Right kidney (tissue), 1 donor: ENCODE measurements at regions not wholly inside any gene's neighbourhood (a gene's known extent, or its start where the extent isn't known, plus 50 kb on each side); places are given as distances from the start of the nearest gene placed in this dataset.
A peak's percentile ranks its signal among the peaks of the same experiment; 100 is the strongest.
"Not testable (repeated sequence)": the region's sequence is repeated elsewhere in the genome, so short reads cannot be mapped to it uniquely, and the experiment has no call there.

Experiments
- DNase-seq: peaks from one replicate; pipeline ENCODE4 v3.0.0-alpha.2; 2016

DNA sequence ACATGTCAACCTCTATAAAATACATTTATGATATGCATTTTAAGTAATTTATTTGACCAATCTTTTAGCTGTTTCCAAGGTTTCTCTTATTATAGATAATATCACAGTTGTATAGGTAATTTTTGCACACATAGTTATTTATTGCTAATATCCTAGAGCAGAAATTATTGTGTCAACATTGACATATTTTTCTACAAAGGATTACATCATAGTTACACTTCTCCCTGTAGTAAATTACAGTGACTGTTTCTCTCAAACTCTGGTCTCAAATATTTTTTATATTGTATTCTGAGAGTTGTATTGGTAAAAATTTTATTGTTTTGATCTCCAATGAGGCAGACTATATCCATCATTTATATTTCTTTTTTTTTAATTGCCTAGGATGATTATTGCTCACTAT is 714.4 kb upstream of the CDH6 start:
- no peak for DNase-seq

DNA sequence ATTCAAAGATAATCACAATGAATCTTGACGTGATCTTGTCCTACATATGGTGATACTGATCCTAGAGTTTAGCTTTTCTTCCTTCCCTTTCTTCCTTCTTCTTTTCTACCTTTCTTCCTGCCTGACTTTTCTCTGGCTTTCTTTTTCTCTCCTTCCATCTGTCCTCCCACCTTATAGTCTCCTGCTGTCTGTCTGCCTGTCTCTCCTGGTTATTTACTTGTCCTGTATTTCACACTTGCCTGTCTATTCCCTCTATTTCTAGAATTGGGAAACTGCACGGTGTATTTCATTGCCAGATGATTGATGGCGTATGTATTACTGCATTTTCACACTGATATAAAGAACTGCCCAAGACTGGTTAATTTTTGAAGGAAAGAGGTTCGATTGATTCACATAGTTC is 718.1 kb upstream of the CDH6 start:
- no peak for DNase-seq

DNA sequence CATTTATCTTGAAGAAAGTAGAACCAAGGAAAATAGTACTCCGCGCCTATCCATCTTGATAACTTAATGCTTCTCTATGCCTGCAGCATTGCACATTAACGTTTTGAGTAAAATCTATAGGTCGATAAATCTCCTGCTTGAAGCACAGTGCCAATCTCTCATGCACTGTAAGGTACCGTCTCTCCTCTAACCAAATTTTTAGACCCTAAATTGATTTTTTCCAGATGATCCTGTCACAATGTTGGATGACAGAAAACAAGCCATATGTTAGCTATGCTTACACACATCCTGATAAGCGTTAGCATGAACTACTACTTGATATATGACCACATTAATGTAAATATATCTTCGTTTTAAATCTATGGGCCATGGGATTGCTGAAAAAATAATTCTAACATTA is 723.8 kb upstream of the CDH6 start:
- DNase-seq = no peak

DNA sequence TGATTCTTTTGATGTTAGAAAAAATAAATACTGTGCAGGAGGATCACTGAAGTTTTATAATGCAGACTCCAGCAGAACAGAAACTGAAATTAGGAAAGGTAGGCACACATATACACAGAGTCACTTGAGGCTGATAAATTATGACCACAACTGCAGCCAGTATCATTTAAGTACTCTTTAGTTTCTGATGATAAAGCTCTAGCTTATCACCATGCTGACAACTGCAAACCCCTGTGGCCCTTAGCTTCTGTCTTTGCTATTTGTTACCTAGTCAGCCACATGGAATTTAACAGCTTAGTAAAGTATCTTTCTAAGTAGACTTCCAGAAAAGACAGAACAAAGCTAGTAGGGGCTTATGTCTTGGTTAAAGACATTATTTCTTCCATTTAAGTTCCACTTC is 734.8 kb upstream of the CDH6 start:
- DNase-seq = no peak

DNA sequence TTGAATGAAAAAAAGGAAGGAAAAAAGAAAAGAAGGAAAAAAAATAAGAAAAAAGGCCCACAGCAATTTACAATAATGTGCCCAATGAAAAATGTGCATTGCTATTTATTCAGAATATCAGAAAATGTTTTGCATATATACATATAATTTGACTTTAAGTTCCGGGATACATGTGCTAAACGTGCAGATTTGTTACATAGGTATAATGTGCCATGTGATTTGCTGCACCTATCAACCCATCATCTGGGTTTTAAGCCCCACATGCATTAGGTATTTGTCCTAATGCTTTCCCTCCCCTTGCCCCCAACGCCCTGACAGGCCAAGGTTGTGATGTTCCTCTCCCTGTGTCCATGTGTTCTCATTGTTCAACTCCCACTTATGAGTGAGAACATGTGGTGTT is 738.0 kb upstream of the CDH6 start:
- not testable (repeated sequence) for DNase-seq

DNA sequence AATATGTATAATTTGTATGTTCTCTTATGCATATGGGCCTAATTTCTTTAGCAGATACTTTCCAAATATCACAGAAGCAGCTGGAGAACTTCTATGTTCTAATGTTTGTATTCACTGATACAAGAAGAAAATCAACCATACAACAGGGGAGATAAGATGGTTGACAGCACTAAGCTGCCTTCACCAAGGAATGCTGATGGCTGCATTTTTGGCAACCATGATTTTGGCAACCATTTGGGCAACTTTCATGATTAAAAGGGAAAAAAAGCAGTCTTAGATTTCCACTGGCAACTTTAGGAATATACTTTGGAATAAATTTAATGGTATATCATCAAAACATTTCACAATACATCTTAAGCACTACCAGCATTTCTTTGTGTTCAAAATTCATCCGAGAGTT is 740.3 kb upstream of the CDH6 start:
- no peak for DNase-seq

DNA sequence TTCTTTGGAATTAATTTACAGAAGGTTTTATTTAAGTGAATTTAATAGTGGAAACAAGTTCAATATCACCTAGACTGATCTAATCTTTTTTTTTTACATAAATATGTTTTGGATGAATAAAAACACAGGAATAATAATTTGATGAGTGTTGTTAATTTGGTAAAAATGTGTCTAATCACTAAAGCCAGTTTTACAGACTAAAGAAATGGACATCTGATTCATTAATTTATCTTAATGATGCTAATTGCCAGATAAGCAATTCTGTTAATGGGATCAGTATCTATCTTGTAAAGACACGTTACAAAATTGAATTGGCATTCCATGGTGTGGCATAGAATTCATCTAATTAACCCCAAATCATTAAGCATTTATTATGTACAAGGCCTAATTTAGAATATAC is 743.3 kb upstream of the CDH6 start:
- DNase-seq = no peak

DNA sequence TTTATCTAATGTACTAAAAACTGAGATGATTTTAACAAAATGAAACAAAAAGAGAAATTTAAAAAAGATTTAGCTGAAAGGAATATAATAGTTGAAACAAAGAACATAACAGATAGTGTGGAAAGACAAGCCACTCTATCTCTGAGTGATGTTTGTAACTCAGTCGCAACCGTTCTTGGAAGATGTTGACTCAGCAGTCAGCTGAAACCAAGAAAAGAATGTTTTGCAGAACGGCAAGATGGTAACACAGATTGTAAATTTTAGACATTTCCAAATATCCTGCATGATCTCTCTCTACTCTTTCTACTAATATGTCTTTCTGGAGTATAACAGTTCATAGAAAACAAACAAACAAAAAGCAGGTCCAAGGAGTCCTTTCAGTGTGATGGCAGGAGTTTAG is 746.1 kb upstream of the CDH6 start:
- DNase-seq = no peak

DNA sequence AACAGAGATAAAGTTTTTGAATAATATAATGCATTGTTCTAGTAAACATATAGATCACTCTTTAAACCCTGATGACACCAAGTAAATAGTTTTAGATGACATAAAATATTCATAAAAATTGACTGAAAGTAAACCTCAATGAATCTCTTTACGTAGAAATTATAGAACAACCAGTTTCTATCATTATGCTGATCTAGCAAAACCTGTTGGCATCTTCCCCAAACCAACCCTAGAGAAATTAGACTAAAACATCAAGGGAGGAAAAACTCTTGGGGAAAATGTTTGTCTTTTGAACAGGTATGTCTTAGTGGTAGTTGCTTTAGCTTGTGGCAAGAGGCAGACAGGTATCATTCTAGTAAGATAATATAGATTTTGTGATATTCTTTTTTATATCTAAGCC is 747.0 kb upstream of the CDH6 start:
- DNase-seq = no peak

DNA sequence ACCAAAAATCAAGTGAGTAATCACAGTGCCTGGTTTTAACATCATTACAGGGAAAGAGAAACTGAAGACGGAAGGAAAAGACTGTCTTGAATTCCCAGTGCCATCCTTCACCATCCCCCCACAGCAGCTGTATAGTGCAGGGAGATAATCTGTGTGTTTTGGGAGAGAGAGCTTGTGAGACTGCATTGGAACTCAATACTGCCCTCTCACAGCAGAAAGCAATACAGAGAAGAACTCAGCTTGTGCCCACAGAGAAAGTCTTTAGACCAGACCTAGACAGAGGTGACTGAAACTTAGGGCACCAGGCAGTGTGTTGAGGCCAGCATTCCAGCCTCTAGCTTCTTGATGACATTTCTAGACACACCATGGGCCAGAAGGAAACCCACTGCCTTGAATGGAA is 754.7 kb upstream of the CDH6 start:
- no peak for DNase-seq

DNA sequence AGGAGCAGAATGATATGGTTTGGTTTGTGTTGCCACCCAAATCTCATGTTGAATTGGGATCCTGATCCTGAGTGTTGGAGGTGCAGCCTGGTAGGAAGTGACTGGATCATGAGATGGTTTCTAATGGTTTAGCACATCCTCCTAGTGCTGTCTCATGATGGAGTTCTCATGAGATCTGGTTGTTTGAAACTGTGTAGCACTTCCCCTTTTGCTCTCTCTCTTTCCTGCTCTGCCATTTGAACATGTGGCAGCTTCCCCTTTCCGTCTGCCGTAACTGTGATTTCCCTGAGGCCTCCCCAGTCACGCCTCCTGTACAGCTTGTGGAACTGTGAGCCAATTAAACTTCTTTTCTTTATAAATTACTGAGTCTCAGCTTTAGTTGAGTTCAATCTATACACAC is 756.8 kb upstream of the CDH6 start:
- DNase-seq = no peak

DNA sequence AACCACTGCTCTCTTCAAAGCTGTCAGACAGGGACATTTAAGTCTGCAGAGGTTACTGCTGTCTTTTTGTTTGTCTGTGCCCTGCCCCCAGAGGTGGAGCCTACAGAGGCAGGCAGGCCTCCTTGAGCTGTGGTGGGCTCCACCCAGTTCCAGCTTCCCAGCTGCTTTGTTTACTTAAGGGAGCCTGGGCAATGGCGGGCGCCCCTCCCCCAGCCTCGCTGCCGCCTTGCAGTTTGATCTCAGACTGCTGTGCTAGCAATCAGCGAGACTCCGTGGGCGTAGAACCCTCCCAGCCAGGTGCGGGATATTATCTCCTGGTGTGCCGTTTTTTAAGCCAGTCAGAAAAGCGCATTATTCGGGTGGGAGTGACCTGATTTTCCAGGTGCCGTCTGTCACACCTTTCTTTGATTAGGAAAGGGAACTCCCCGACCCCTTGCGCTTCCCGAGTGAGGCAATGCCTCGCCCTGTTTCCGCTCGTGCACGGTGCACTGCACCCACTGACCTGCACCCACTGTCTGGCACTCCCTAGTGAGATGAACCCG is 764.5 kb upstream of the CDH6 start:
- not testable (repeated sequence) for DNase-seq

DNA sequence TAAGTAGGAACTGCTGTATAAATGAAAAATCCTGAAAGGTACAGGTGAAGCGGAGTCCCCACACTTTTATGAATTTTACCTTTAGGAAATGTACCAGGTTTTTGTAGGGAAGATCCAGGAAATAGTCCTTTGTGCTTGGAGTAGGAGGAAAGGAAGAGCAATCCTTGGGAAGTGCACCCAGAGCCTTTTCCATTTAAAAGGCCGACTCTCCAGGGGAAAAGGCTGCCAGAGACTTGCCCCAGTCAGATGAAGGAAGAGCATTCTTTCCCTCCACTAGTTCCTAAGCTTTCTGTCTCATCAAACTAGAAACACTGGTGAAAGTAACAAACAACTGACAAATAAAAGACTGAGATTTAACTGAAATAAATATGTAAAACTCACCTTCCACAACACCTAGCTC is 779.4 kb upstream of the CDH6 start:
- DNase-seq = no peak

DNA sequence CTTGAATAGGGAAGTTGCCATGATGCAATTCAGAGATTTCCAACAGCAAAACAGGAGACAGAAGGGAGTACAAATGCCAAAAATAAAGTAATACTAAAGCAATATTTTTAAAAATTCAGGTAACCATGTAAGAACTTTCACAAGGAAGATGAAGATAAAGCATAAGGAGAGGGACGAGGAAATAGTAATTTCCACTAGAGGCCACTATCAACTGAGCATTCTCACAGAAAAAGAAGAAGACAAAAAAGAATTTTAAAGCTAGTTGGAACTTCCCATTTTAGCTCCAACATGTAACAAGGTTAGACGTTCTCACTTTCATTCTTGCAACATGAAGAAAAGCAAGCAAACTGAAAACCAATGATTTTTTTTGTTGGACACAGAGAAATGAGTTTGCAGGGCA is 779.9 kb upstream of the CDH6 start:
- no peak for DNase-seq

DNA sequence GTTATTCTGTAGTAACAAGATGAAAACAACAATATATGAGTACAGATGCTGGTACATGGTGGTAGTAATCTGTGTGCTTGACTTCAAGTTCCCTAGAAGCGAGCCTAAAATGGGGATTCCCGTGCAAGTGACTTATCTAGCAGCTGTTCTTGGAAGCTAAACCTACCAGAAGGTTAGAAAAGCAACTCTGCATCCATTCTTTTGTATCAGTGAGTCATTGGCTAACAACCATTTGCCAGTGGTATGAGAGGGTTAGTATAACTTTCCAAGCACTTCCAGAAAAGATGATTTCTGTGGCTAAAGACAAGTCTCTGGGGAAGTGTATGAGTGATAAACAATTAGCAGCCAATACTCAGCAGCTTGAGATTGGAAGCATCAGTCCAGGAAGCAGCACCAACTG is 787.7 kb upstream of the CDH6 start:
- no peak for DNase-seq

DNA sequence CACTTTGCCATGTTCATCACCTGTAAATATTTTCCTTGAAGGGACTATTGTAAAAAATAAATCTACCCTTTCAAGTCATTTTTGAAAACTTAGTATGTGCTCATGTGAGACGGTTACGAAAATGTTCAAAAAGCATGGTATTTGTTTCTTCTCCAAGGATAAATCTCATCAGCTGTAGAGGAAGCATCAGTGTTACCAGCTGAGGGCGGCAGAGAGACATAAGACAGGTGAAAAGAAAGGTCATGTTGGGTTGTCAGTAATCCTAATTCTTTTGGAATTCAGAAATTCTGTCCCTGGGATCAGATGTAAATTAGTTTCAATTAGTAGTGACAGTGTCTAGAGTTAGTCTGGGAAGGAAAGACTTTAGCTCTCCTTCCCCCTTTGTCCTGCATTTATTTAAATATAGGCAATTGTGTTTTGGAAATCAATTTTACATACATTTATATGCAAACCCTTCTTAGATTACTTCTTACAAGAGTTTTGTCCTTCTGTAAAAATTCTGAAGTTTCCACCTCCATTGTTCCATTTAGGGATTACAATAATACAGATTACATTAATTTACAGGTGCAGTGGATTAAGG is 791.9 kb upstream of the CDH6 start:
- peak; percentile 1 for DNase-seq

DNA sequence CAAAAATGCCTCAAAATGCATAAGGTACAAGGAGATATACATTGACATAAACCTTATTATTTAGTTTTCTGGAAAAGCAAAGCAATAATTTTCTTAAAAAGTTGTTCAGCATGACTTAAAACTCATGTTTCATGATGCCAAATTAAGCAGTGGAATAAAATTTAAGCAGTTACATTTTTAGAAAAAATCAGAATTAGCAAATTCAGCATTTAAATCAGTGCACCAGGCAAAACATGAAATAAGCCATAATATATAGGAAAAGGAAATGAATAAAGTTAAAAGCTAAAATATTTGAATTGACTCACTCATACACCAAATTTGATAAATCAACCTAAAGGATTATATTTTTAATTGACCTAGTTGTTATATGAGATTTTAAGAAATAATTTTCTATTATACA is 795.1 kb upstream of the CDH6 start:
- DNase-seq = no peak

DNA sequence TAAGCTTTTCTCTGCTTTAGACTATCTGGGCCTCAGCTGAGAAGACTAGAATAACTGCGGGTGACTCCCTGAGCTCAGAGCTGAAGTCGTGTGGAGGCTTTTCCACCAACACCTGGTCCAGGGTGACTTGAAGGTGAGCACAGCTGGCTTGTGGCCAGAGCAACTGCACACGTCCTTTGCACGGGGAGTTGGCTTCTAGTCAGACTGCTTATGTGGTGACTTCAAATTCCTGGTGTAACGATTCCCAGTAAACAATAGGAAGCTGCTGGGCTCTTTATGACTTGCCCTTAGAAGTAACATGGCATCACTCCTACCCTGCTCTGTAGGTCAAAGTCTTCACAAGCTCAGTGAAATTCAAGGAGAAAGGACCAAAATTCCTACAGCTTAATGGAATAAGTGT is 800.6 kb upstream of the CDH6 start:
- no peak for DNase-seq

DNA sequence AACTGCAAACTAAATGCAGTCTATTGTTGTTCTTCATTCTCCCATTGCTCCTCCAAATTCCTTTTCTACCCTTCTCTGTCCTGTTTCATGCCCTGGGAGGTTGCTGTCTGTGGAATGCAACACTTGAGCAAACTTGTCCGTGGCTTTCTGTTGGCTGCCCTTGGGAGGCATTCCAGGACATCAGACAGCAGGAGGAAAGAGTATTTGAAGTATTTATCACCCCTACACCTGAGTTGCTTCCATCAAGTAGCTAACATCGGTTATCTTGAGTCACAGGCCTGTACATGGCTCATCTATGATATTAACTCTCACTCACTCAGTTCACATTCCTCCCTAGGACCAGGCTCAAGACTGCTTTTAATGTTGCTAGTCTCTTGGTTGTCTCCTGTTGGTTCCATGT is 803.4 kb upstream of the CDH6 start:
- no peak for DNase-seq

DNA sequence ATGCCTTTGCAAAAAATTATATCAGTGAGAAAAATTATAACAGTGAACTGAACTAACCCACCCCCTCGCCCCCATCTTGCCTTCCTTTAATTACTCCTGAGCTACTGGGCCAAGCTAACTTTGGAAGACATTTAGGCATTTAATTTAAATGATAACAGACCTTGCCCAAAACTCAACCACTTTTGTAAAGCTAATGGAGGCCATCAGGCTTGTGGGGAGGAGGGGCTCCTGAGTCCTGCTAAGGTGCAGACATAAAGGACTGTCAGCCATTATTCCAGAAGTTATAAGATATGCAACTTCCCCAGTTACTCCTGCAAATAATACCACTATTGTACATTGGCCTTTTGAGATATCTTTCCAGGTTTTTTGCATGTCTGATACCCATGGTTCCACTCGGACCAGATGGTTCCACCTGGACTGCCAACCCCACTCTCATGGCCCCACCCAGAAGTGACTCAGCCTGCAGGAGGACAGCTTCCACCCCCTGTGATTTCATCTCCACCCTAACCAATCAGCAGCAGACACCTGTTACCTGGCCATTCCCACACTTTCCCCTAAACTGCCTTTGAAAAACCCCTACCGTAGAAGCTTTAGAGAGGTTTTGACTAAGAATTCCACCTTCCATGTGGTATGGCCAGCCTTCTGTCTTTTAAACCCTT is 805.4 kb upstream of the CDH6 start:
- no peak for DNase-seq

DNA sequence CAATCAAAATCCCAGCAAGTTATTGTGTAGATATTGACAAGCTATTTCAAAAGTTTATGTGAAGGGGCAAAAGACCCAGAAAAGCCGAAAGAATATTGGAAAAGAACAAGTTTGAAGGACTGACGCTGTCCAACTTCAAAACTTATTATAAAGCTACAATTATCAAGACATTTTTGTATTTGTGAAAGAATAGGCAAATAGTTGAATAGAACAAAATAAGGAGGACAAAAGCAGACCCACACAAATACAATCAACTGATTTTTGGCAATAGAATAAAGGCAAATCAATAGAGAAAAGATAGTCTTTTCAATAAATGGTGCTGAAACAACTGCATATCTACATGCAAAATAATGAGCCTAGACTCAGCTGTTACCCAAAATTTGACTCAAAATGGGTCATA is 807.7 kb upstream of the CDH6 start:
- no peak for DNase-seq

DNA sequence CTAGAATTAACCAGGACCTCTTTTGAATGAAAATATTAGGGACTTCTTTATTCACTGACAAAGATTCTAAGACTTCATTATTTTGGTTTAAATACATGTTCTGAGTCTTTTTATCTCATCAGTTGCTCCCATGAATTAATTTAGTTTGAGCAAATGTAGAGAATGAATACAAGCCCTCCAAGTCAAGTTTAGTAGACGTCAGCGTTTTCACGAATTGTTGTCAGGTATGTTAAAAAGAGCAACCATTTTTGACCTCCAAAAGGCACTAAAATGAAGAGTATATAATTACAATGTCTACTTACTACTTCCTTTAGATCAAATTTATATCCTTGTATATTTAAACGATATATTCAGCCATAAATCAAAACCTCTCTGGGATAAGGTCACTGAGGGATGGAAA is 809.3 kb upstream of the CDH6 start:
- DNase-seq = no peak

DNA sequence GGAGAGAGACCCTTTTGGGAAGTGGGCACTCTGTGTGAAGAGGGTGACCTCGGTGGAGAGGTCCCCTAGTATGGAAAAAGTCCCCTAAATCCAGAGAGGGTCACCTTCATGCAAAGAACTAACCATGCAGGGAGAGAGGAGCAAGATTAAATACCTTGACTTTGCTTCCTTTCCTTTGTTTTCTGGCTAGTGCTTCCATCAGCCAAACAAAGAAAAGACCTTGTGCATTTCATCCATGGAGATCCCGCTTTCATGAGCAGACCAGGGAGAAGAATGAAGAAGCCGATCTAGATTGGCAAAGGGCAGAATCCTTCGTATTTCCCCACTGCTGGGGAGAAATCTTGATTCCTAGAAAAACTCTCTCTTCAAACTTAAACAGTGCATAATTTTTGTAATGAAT is 813.3 kb upstream of the CDH6 start:
- DNase-seq = no peak

DNA sequence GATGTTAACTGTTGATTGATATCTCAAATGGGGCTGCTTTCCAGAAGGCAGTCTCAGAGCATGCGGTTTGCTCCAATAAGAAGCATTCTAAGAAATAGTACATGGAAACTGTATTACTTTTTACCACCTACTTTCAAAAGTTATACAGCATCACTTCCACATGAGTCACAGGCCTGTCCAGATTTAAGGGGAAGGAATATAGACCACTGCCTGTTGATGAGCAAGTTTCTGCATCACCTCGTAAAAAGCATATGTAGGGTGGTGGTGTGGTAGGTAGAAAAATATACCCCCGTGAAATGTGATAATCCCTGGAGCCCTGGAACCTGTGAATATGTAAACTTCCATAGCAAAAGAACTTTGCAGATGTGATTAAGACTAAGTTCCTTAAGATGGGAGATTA is 816.6 kb upstream of the CDH6 start:
- no peak for DNase-seq

DNA sequence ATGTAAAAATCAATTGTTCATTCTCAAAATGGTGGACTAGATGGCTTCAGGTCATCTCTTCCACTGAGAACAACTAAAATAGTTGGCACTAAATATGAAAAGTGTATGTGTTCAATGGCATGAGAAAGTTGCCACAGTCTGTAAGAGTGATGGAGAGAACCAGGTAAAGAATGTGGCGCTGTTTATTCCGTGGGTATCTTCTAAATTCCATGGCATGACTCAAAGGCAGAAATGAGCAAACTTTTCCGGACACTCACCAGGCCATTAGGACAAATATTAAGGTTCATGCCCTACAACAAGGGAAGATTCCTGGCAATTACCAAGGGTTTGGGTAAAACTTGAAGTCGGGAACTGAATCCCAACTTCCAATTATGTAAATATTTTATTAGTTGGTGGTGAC is 825.4 kb upstream of the CDH6 start:
- no peak for DNase-seq
